Activated naive CD4-positive, alpha-beta T cell treated with anti-CD3 and anti-CD28 coated beads, Interleukin-2, amount 50 U/mL, for 24 hours (primary cell): ENCODE measurements at regions not wholly inside any gene's neighbourhood (a gene's known extent, or its start where the extent isn't known, plus 50 kb on each side); places are given as distances from the start of the nearest gene placed in this dataset.
"Not testable (repeated sequence)": the region's sequence is repeated elsewhere in the genome, so short reads cannot be mapped to it uniquely, and the experiment has no call there.

Source experiments
- H3K27ac Mint-ChIP-seq: one replicate; pipeline ENCODE4 v1.8.0; 2021; ENCODE audit warnings: mild to moderate bottlenecking, mixed read lengths
- H3K27me3 Mint-ChIP-seq: one replicate; pipeline ENCODE4 v1.8.0; 2021; ENCODE audit warnings: mixed read lengths
- H3K36me3 Mint-ChIP-seq: one replicate; pipeline ENCODE4 v1.8.0; 2021; ENCODE audit warnings: mixed read lengths
- H3K4me1 Mint-ChIP-seq: one replicate; pipeline ENCODE4 v1.8.0; 2021; ENCODE audit warnings: mixed read lengths
- H3K4me3 Mint-ChIP-seq: one replicate; pipeline ENCODE4 v1.8.0; 2021; ENCODE audit warnings: mild to moderate bottlenecking, mixed read lengths
- H3K9me3 Mint-ChIP-seq: one replicate; pipeline ENCODE4 v1.8.0; 2021; ENCODE audit warnings: mixed read lengths

DNA sequence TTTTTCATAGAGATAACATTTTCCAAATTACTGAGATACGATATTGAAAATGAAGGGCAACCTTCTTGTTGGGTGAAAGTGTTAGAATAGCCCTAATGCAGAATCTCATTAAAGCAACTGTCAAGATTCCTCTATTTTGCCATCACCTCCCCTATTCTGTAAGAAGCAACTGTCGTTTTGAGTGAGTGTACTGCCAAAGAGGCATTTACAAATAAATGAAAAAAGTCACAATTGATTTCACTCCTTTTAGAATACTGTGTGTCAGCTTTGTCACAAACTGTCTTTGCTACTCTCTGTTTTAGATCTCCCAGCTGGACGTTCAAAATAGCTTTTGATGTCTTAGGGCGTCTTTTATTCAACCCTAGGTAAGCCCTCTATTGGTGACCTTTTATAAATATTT is 322.8 kb upstream of the NAALADL2 start:
- Mint-ChIP-seq H3K4me1 (no peaks in the 10 kb centered on the region), H3K27ac (no peak overlapping the region), H3K27me3 (no peaks in the 10 kb centered on the region), H3K4me3 (no peak overlapping the region), H3K36me3 (no peaks in the 10 kb centered on the region), H3K9me3 (peaks cover 4% of the 10 kb centered on the region)

DNA sequence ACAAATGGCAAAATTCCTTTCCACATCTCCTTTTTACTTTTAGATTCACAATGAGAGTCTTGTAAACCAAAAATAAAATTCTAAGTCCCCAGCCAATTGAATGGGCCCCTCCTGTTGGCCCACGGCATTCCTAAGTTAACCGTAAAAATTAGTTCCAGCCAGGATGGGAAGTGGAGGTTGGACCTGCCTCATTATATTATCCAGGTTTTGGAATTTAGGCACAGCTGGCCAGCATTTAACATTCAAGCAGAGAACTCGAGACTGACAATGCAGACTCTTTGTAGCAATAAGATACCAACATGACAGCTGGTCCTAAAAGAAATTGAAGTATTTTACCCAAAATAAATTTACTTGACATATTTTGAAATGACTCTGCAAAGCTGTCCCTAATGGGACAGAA is 321.0 kb upstream of the NAALADL2 start:
- Mint-ChIP-seq H3K36me3 (no peaks in the 10 kb centered on the region), H3K9me3 (no peaks in the 10 kb centered on the region), H3K4me3 (no peak overlapping the region), H3K4me1 (no peaks in the 10 kb centered on the region), H3K27ac (no peak overlapping the region), H3K27me3 (no peaks in the 10 kb centered on the region)

DNA sequence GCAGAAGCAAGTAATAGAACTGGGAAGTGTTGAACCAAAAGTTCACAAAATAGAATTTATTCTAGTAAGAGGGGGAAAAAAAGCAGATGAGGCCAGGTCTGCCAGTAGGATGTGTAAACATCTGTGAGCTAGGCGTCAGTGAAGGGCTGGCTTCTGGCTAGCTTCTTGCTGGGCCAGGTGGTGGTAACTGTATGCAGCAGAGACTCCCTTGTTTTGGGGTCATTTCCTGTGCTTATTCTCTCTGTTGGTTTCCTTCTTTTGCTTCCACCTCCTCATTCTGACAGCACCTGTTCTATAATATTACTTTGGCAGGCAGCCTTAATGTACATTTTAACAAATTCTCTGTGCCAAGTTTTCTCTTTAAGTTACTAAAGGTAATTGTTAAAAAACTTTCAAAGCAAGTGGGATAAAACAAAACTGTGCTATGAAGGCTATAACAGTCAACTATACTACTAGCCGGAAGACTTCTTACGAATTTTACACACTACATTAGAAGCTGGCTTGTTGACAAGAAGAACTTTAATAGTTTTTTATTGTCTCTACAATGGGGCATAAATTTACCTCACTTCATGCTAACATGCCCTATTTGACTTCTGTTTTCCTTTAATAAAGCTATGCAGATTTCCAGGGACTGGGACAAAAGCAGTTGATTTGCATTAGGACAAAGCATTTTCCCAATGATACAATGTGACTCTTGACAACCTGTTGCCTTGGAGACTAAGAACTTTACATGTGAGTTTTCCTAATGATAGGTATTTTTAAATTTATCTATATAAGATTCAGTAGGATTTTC is 318.8 kb upstream of the NAALADL2 start:
- Mint-ChIP-seq H3K36me3 (no peaks in the 10 kb centered on the region), H3K9me3 (no peaks in the 10 kb centered on the region), H3K4me1 (no peaks in the 10 kb centered on the region), H3K27me3 (no peaks in the 10 kb centered on the region), H3K4me3 (no peak overlapping the region), H3K27ac (no peak overlapping the region)

DNA sequence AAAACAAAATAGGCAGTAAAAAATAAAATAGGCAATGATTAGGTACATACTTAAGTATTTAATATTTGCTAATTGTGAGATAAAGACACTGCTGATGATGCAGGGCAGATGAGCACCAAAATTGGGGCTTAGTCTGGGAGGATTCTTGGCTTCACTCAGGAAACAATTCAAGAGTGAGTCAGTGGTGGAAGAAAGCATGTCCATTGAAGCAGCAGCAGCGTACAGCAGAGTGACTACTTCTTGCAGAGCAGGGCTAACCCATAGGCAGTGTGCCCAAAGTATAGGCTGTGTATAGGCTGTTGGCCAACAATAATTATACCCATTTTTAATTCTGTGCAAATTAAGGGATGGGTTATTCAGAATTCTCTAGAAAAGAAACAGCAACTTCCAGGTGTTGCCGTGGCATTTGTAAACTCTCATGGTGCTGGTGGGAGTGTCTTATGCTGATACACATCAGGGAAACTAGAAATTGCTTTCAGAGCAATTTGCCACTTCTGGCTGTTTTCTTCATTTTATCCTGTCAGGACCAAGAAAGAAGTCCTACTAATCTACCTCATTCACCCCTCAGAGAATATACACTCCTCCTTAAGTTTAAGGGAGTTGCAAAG is 317.3 kb upstream of the NAALADL2 start:
- no peaks in the 10 kb centered on the region for H3K4me1 Mint-ChIP-seq
- no peaks in the 10 kb centered on the region for H3K9me3 Mint-ChIP-seq
- H3K4me3 Mint-ChIP-seq = no peak overlapping the region
- H3K27ac Mint-ChIP-seq = no peak overlapping the region
- H3K36me3 Mint-ChIP-seq = no peaks in the 10 kb centered on the region
- no peaks in the 10 kb centered on the region for H3K27me3 Mint-ChIP-seq

DNA sequence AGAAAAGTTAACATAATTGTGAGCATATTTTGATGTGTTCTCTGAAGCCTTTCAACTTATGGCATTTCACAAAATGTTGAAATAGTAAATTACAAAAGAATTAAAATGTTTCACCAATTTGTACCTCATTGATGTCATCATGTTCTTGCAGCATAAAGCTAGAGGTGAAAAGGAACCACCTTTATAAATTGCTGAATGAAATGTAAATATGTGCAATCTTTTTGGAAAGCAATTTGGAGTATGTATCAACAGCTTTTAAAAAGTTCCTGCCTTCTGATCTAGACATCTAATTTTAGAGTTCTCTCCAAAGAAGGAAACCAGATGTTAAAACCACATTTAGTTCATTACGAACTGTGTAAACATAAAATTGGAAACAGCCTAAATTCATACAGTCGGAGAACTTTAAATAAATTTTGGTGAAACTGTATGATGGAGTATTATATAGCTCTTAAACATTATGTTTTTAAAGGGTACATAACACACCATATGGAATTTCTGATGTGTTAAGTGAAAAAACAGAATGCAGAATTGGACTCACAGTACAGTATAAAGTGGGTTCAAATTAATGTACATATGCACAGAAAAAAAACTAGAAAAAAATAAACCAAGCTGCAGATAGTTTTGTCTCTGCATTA is 311.2 kb upstream of the NAALADL2 start:
- Mint-ChIP-seq H3K4me1 (no peaks in the 10 kb centered on the region), H3K27ac (no peak overlapping the region), H3K9me3 (no peaks in the 10 kb centered on the region), H3K27me3 (no peaks in the 10 kb centered on the region), H3K4me3 (no peak overlapping the region), H3K36me3 (no peaks in the 10 kb centered on the region)

DNA sequence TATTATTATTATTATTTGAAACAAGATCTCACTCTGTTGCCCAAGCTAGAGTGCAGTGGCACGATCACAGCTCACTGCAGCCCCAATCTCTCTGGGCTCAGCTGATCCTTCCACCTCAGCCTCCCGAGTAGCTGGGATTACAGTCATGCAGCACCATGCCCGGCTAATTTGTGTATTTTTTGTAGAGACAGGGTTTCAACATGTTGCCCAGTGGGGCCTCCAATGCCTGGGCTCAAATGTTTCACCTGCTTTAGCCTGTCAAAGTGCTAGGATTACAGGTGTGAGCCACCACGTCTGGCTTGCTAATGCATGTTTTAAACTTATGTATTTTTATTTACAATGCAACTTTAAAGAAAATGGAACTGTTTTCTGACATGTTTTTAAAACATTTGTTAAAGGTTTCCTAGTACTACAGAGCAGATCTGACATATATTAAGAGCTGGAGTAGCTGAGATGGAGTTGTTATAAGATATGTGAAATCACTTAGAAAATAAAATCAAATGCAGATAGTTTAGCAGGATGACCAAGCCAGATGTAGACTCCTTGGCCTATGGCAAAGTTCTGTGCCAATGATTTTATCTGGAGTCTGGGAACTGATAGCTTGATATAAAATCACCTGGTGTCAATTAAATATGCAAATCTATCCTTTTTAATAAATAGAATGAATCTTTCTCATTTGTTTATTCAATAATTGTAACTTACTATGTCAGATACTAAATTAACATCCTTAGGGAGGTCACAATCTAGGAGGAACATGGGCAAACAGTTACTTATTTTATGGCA is 310.1 kb upstream of the NAALADL2 start:
- Mint-ChIP-seq H3K27me3 (no peaks in the 10 kb centered on the region), H3K9me3 (no peaks in the 10 kb centered on the region), H3K4me3 (no peak overlapping the region), H3K27ac (no peak overlapping the region), H3K36me3 (no peaks in the 10 kb centered on the region), H3K4me1 (no peaks in the 10 kb centered on the region)

DNA sequence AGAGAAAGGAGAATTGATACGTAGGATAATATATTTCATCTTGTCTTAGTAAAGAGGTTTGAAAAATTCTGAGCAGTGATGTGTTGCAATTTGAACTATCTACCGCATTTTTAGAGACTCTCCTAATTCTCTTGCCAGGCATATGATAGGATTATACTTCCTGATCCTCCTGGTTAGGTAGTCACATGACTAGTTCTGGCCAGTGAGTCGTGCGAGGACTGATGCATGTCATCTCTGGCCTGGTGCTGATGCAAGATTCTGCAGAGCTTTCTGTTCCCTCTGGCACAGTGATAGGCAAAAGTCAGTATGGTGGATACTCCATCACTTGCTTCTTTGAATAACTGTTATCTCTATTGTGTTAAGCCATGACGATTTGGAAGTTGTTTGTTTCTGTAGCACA is 277.6 kb upstream of the NAALADL2 start:
- Mint-ChIP-seq H3K9me3 (no peaks in the 10 kb centered on the region), H3K4me3 (no peak overlapping the region), H3K36me3 (no peaks in the 10 kb centered on the region), H3K27ac (no peak overlapping the region), H3K4me1 (no peaks in the 10 kb centered on the region), H3K27me3 (no peaks in the 10 kb centered on the region)

DNA sequence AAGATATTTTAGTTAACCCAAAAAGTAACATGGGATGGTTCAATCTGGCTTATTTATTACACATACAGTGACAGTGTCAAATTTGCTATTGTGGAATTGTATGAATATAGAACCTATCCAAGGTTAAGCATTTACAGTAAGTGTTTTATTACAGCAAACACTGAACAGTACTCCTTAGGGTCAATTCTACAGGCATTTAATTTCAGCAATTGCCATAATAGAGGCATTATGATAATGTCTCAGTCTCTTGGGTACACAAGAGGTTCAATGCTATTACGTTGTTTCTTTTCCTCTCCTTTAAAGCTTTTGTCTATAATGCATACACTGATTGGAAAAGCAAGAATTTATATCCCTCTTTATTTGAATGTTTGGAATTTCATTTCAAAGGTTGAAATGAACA is 275.7 kb upstream of the NAALADL2 start:
- Mint-ChIP-seq H3K36me3 (no peaks in the 10 kb centered on the region), H3K9me3 (no peaks in the 10 kb centered on the region), H3K4me3 (no peak overlapping the region), H3K4me1 (no peaks in the 10 kb centered on the region), H3K27ac (no peak overlapping the region), H3K27me3 (no peaks in the 10 kb centered on the region)

DNA sequence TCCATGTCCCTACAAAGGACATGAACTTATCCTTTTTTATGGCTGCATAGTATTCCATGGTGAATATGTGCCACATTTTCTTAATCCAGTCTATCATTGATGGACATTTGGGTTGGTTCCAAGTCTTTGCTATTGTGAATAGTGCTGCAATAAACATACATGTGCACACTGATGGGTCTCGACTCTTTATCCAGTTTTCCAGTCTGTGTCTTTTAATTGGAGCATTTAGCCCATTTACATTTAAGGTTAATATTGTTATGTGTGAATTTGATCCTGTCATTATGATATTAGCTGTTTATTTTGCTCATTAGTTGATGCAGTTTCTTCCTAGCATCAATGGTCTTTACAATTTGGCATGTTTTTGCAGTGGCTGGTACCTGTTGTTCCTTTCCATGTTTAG is 272.0 kb upstream of the NAALADL2 start:
- not testable (repeated sequence) for H3K4me1 Mint-ChIP-seq, H3K4me3 Mint-ChIP-seq, H3K36me3 Mint-ChIP-seq, H3K27ac Mint-ChIP-seq, H3K27me3 Mint-ChIP-seq, H3K9me3 Mint-ChIP-seq

DNA sequence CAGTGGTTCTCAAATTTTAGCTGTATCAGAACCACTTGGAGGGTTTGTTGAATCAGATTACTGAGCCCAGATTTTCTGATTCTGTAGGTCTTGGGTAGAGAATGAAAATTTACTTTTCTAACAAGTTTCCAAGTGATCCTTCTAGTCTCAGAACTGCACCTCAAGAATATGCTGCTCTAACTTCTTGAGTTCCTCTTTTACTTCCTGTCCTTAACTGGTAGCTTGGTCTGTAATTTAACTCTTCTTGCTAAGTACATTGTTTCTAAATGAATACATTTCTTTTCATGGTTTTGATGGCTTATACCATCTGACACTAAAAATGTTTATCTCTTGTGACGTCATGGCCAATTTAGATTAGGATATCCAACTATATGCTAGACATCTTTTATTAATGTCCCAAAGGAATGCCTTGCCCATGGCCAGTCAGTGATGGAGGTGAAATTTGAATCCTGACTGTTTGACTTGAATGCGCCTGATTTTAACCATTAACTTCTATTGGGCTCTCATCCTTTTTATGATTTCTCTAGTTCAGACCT is 262.6 kb upstream of the NAALADL2 start:
- Mint-ChIP-seq H3K27ac (no peak overlapping the region), H3K4me3 (no peak overlapping the region), H3K4me1 (no peaks in the 10 kb centered on the region), H3K27me3 (no peaks in the 10 kb centered on the region), H3K36me3 (no peaks in the 10 kb centered on the region), H3K9me3 (peaks cover 5% of the 10 kb centered on the region)

DNA sequence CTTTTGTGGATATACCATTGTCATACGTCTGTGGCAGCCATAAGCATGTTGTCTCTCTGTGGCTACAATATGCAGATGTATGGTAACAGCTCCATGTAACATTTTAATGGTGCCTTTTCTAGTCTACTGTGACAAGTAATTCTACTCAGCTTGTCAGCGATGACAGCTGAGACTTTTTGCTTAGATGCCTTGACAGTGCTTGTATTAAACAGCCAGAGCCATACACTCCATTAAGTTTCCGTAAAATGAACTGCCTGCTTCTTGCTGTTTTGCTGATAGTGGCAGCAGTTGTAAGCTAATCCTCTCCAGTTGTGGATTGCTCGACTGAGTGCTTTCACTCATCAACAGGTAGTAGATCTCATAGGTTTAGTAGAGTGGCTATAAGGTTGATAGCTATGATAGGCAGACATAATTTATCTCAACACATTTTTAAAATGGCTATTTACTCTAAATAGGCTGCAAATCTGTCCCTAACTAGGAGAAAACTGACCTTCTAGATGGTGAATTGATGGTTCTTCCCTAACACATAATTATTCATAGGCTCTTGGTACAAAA is 260.2 kb upstream of the NAALADL2 start:
- no peaks in the 10 kb centered on the region for H3K4me1 Mint-ChIP-seq
- H3K27ac Mint-ChIP-seq = no peak overlapping the region
- peaks cover 5% of the 10 kb centered on the region for H3K9me3 Mint-ChIP-seq
- no peaks in the 10 kb centered on the region for H3K27me3 Mint-ChIP-seq
- H3K36me3 Mint-ChIP-seq = no peaks in the 10 kb centered on the region
- H3K4me3 Mint-ChIP-seq = no peak overlapping the region

DNA sequence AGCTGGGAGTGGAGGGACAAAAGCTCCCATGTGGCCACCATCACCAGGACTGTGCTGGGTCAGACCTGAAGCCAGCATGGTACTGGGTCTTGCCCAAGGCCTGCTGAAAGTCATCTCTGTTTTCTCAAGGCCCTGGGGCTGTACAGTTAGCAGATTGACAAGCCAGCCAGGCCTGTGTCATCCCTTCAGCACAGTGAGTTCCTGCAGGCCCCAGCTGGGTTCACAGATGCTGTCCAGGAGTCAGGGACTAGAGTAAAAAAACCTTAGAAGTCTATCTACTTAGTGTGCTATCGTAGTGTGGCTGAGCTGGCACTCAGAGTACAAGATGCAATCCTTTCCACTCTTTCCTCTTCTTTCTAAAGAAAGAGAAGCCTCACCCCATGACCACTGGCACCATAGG is 246.0 kb upstream of the NAALADL2 start:
- Mint-ChIP-seq H3K36me3 (no peaks in the 10 kb centered on the region), H3K27me3 (no peaks in the 10 kb centered on the region), H3K9me3 (peaks cover 5% of the 10 kb centered on the region), H3K4me3 (no peak overlapping the region), H3K27ac (no peak overlapping the region), H3K4me1 (no peaks in the 10 kb centered on the region)

DNA sequence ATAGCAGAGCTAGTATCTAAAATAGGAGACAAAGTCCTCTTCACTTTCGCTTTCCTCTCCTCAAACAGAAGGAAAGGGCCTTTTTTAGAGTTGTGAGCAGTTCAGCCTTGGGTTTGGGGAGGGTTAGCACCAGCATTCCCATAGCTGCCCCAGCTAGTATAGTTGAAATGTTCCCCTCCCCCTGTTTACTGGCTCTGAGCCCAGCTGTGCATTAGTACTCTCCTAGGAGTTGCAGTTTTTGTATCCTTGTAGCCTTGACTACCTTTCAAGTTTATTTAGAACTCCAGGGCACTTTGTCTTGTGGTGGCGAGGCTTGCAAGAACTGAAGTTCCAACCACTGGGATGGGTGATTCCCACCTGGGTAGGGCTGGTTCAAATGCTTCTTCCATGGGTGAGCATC is 245.1 kb upstream of the NAALADL2 start:
- H3K36me3 Mint-ChIP-seq = no peaks in the 10 kb centered on the region
- no peaks in the 10 kb centered on the region for H3K4me1 Mint-ChIP-seq
- no peak overlapping the region for H3K27ac Mint-ChIP-seq
- no peaks in the 10 kb centered on the region for H3K27me3 Mint-ChIP-seq
- H3K9me3 Mint-ChIP-seq = peaks cover 5% of the 10 kb centered on the region
- H3K4me3 Mint-ChIP-seq = no peak overlapping the region

DNA sequence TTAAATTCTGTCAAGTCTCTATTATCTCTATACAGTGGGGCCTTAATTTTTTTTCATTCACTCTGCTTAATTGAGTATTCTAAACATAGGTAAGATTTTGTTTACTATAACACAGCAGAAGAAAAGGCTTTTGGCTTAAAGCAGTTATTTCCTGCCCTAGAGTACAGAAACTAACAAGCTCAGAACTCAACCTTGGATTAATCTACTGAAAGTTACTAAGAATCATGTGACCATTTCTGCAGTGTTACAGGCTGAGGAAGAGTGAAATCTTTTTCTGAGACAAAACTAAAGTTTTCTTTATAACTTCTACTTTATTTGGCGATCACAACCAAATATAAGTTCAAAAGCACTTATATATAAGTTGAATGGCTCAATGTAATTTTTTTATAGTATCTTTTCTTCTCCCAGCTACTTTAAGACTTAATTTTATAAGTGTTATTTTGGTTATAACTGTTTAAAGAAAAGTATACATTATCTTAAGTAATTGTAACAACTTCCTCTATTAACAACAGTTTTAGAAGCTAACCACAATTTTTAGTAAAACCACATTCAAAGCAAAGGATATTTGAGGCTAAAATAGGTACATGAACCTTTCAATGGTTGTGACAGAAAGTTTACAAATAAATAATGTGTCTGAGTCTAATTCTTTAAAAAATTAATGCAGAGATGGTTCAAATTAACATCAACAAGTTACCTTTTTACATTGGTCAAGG is 240.6 kb upstream of the NAALADL2 start:
- H3K36me3 Mint-ChIP-seq = no peaks in the 10 kb centered on the region
- no peak overlapping the region for H3K4me3 Mint-ChIP-seq
- H3K27ac Mint-ChIP-seq = no peak overlapping the region
- H3K4me1 Mint-ChIP-seq = no peaks in the 10 kb centered on the region
- no peaks in the 10 kb centered on the region for H3K27me3 Mint-ChIP-seq
- H3K9me3 Mint-ChIP-seq = no peaks in the 10 kb centered on the region

DNA sequence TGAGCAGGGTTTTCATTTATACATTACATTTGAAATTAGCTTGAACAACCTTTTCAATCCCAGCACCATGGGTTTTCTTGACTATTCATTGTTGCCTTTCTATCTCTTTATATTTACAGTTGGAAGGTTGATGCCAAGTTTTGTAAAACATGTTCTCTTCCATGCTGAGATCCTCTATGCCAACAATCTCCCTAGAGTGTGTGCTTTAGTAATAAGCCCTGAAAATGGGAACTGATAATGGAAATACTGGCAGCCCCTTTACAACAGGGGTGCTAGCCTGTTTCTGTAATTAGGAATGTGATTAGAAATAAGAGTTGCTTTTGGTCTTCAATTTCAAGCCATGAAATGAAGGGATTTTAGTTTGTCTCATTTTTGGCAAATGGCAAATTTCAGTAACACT is 239.9 kb upstream of the NAALADL2 start:
- no peaks in the 10 kb centered on the region for H3K9me3 Mint-ChIP-seq
- H3K4me3 Mint-ChIP-seq = no peak overlapping the region
- H3K27ac Mint-ChIP-seq = no peak overlapping the region
- no peaks in the 10 kb centered on the region for H3K36me3 Mint-ChIP-seq
- no peaks in the 10 kb centered on the region for H3K27me3 Mint-ChIP-seq
- no peaks in the 10 kb centered on the region for H3K4me1 Mint-ChIP-seq
